ENCODE measurements at regions not wholly inside any gene's neighbourhood (a gene's known extent, or its start where the extent isn't known, plus 50 kb on each side); places are given as distances from the start of the nearest gene placed in this dataset.

- TF ChIP-seq ZBTB44 (CRISPR knock-in tag; IDR thresholded peaks at IDR 0.05): no peak
- TF ChIP-seq ZSCAN30 (CRISPR knock-in tag; IDR thresholded peaks at IDR 0.05): no peak
- no peak for TF ChIP-seq SMAD9 (CRISPR knock-in tag; IDR thresholded peaks at IDR 0.05)
- TF ChIP-seq ZNF160 (CRISPR knock-in tag; IDR thresholded peaks at IDR 0.05): no peak
- TF ChIP-seq ZNF33B (CRISPR knock-in tag; IDR thresholded peaks at IDR 0.05): no peak
- no peak for TF ChIP-seq ZNF543 (CRISPR knock-in tag; IDR thresholded peaks at IDR 0.05)
- no peak for TF ChIP-seq ZNF44 (CRISPR knock-in tag; IDR thresholded peaks at IDR 0.05)
- peak in 1 of 2 experiments; percentile 81; a peak in 2 of 4 replicates for TF ChIP-seq EP300 (IDR thresholded peaks at IDR 0.05; ENCODE audit: low read depth in 2 of 2, low read length in 2 of 2)
- TF ChIP-seq EP300 (CRISPR knock-in tag; IDR thresholded peaks at IDR 0.05; ENCODE audit: borderline replicate concordance): no peak
- TF ChIP-seq ZNF841 (CRISPR knock-in tag; IDR thresholded peaks at IDR 0.05; ENCODE audit: borderline replicate concordance): no peak
- no peak for TF ChIP-seq PAF1 (CRISPR knock-in tag; IDR thresholded peaks at IDR 0.05)
- peak; percentile 45; the same call in 1 of the 2 replicates for TF ChIP-seq CREM (IDR thresholded peaks at IDR 0.05)
- TF ChIP-seq CREM (CRISPR knock-in tag; IDR thresholded peaks at IDR 0.05): no peak
- TF ChIP-seq ZNF562 (CRISPR knock-in tag; IDR thresholded peaks at IDR 0.05; ENCODE audit: borderline replicate concordance): no peak
- no peak for TF ChIP-seq SRY (CRISPR knock-in tag; IDR thresholded peaks at IDR 0.05)
- TF ChIP-seq MAX (IDR thresholded peaks at IDR 0.05): no peak
- no peak for TF ChIP-seq HNRNPK (IDR thresholded peaks at IDR 0.05; ENCODE audit: low read depth, low read length, poor library complexity, severe bottlenecking)
- no peak for TF ChIP-seq MTF1 (CRISPR knock-in tag; IDR thresholded peaks at IDR 0.05)
- TF ChIP-seq ZNF468 (CRISPR knock-in tag; IDR thresholded peaks at IDR 0.05): no peak
- TF ChIP-seq, protein P1, sequence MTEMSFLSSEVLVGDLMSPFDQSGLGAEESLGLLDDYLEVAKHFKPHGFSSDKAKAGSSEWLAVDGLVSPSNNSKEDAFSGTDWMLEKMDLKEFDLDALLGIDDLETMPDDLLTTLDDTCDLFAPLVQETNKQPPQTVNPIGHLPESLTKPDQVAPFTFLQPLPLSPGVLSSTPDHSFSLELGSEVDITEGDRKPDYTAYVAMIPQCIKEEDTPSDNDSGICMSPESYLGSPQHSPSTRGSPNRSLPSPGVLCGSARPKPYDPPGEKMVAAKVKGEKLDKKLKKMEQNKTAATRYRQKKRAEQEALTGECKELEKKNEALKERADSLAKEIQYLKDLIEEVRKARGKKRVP (CRISPR knock-in tag; IDR thresholded peaks at IDR 0.05): no peak
- no peak for TF ChIP-seq U2AF1 (optimal IDR thresholded peaks at IDR 0.05; ENCODE audit: low read depth, low read length)
- 0 out of 2 replicates have a peak, but pooled peaks have one; percentile 28 for TF ChIP-seq POGZ (CRISPR knock-in tag; IDR thresholded peaks at IDR 0.05)
- peak; percentile 28; the same call in 1 of the 2 replicates for TF ChIP-seq PITX1 (CRISPR knock-in tag; IDR thresholded peaks at IDR 0.05)
- TF ChIP-seq ZNF383 (CRISPR knock-in tag; IDR thresholded peaks at IDR 0.05; ENCODE audit: borderline replicate concordance): no peak
- TF ChIP-seq ZSCAN29 (CRISPR knock-in tag; conservative IDR thresholded peaks at IDR 0.05): no peak
- TF ChIP-seq, protein P2, sequence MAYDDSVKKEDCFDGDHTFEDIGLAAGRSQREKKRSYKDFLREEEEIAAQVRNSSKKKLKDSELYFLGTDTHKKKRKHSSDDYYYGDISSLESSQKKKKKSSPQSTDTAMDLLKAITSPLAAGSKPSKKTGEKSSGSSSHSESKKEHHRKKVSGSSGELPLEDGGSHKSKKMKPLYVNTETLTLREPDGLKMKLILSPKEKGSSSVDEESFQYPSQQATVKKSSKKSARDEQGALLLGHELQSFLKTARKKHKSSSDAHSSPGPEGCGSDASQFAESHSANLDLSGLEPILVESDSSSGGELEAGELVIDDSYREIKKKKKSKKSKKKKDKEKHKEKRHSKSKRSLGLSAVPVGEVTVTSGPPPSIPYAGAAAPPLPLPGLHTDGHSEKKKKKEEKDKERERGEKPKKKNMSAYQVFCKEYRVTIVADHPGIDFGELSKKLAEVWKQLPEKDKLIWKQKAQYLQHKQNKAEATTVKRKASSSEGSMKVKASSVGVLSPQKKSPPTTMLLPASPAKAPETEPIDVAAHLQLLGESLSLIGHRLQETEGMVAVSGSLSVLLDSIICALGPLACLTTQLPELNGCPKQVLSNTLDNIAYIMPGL (CRISPR knock-in tag; IDR thresholded peaks at IDR 0.05; ENCODE audit: borderline replicate concordance in 1 of 2, low read depth in 1 of 2): no peak
- TF ChIP-seq FOXM1 (CRISPR knock-in tag; IDR thresholded peaks at IDR 0.05): no peak
- TF ChIP-seq GPN1 (CRISPR knock-in tag; IDR thresholded peaks at IDR 0.05; ENCODE audit: borderline replicate concordance): no peak
Observed at GRCh38 chr1:200275415-200275814, 134.4 kb downstream of the ZNF281 start (continued).

All from HepG2 (cell line).